GM12874 (cell line): ENCODE measurements at regions not wholly inside any gene's neighbourhood (a gene's known extent, or its start where the extent isn't known, plus 50 kb on each side); places are given as distances from the start of the nearest gene placed in this dataset.

Experiments used
- TF ChIP-seq, protein P1 (sequence below): IDR thresholded peaks from 2 replicates; pipeline ENCODE4 v1.5.1; 2011; ENCODE audit warnings: low read depth, mild to moderate bottlenecking, control low read depth, low read length, moderate library complexity; ENCODE audit not compliant: insufficient read depth

GRCh38 chr12:8373744-8374143, 82.0 kb upstream of the CLEC6A start:
- TF ChIP-seq, protein P1, sequence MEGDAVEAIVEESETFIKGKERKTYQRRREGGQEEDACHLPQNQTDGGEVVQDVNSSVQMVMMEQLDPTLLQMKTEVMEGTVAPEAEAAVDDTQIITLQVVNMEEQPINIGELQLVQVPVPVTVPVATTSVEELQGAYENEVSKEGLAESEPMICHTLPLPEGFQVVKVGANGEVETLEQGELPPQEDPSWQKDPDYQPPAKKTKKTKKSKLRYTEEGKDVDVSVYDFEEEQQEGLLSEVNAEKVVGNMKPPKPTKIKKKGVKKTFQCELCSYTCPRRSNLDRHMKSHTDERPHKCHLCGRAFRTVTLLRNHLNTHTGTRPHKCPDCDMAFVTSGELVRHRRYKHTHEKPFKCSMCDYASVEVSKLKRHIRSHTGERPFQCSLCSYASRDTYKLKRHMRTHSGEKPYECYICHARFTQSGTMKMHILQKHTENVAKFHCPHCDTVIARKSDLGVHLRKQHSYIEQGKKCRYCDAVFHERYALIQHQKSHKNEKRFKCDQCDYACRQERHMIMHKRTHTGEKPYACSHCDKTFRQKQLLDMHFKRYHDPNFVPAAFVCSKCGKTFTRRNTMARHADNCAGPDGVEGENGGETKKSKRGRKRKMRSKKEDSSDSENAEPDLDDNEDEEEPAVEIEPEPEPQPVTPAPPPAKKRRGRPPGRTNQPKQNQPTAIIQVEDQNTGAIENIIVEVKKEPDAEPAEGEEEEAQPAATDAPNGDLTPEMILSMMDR, result 0 out of 2 replicates have a peak, but pooled peaks have one; percentile 13

DNA sequence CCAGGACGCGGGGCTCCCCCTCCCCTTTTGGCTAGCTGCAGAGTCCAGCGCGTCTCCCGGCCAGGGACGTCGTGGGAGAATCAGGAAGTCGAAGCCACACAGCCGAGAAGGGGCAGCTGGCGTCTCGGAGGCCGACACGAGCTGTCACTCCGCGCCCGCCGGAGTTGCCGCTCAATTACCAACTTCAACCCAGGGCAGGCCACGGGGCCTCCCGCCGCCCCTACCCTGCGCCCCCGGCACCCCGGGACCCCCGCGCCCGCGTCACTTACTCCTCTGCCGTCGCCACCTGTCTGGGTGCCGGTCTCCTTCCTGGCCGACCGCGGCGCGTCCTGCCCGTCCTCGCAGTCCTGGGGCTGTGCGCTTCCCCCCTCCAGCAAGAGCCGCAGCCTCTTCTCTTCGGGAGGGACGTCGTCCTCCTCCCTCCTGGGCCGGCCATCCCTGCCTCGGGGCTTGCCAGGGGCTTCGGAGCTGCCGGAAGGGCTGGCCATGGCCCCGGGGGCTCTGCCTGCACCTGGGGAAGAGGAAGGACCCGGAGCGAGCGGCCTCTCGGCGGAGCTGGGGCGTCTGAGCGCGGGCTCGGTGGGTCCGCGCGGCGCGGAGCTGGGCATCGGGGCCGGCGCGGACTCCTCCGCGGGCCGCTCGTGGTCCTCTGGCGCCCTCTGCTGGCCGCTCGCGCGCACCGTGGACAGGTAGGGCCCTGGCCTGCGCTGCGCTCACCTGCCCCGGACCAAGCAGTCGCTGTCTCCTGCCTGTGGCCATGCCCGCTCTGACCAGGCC, 65.6 kb upstream of the CLEC6A start:
- TF ChIP-seq, protein P1, result peak; percentile 75

- TF ChIP-seq, protein P1, result peak; percentile 68
These were observed 59.3 kb upstream of the CLEC6A start for GRCh38 chr12:8396225-8397071.
